GM20000 (cell line): ENCODE measurements at regions not wholly inside any gene's neighbourhood (a gene's known extent, or its start where the extent isn't known, plus 50 kb on each side); places are given as distances from the start of the nearest gene placed in this dataset.

Experiments
- DNase-seq: peaks from one replicate; pipeline ENCODE4 v3.0.0; 2012; ENCODE audit warnings: low spot score
- CTCF ChIP-seq: IDR thresholded peaks from 2 replicates; pipeline ENCODE4 v1.5.1; 2012; ENCODE audit warnings: mild to moderate bottlenecking, control low read depth; ENCODE audit errors: extremely low read depth, missing control alignments

GRCh38 chr1:88298506-88298905, 385.6 kb upstream of the PKN2 start:
- no peak for DNase-seq
- TF ChIP-seq CTCF, result no peak

GRCh38 chr1:88300752-88301263, 383.3 kb upstream of the PKN2 start:
- no peak for DNase-seq
- no peak for TF ChIP-seq CTCF

- no peak for TF ChIP-seq CTCF
- no peak for DNase-seq
Measured at GRCh38 chr1:88302843-88303486, 381.1 kb upstream of the PKN2 start.

GRCh38 chr1:88311265-88311664, 372.8 kb upstream of the PKN2 start:
- no peak for DNase-seq
- no peak for TF ChIP-seq CTCF

GRCh38 chr1:88311907-88312306, 372.2 kb upstream of the PKN2 start:
- TF ChIP-seq CTCF, result no peak
- DNase-seq, result no peak

GRCh38 chr1:88317396-88317795, 366.7 kb upstream of the PKN2 start:
- no peak for DNase-seq
- no peak for TF ChIP-seq CTCF

GRCh38 chr1:88318740-88319139, 365.3 kb upstream of the PKN2 start:
- DNase-seq, result no peak
- no peak for TF ChIP-seq CTCF
